Vagina (tissue), 2 donors: ENCODE measurements at regions not wholly inside any gene's neighbourhood (a gene's known extent, or its start where the extent isn't known, plus 50 kb on each side); places are given as distances from the start of the nearest gene placed in this dataset.

Source experiments
- DNase-seq, 2 donors: peaks; one replicate each; pipeline ENCODE4 v3.0.0-alpha.2; 2017; ENCODE audit errors: extremely low spot score in 2 of 2
- H3K27ac ChIP-seq: fragments of 200-600 bp; sonication (generic); one replicate; pipeline ENCODE4 v1.5.1; 2019
- H3K27me3 ChIP-seq: fragments of 200-600 bp; sonication (generic); one replicate; pipeline ENCODE4 v1.5.1; 2019
- H3K36me3 ChIP-seq, 2 donors: fragments of 200-600 bp; sonication (generic); one replicate each; pipeline ENCODE4 v1.5.1; 2017 to 2019
- H3K4me1 ChIP-seq: fragments of 200-600 bp; sonication (generic); one replicate; pipeline ENCODE4 v1.5.1; 2019
- H3K4me3 ChIP-seq, 2 donors: fragments of 200-600 bp; sonication (generic); 1 replicate in 1 of 2; 2 replicates in 1 of 2; pipeline ENCODE4 v1.5.1; 2016 to 2019
- H3K9me3 ChIP-seq: fragments of 200-600 bp; sonication (generic); one replicate; pipeline ENCODE4 v1.5.1; 2019
- POLR2A ChIP-seq, 2 donors: fragments of 450-650 bp; IDR thresholded peaks; one replicate each; pipeline ENCODE4 v1.6.1; 2017; ENCODE audit warnings: antibody characterized with exemption in 2 of 2, mild to moderate bottlenecking in 2 of 2, moderate library complexity in 2 of 2
- POLR2AphosphoS5 ChIP-seq, 2 donors: sonication (generic); formaldehyde crosslinking; IDR thresholded peaks; one replicate each; pipeline ENCODE4 v1.9.0; 2017; ENCODE audit warnings: antibody characterized with exemption in 2 of 2, mild to moderate bottlenecking in 2 of 2, low read depth in 1 of 2; ENCODE audit not compliant: insufficient read depth in 1 of 2
- intact Hi-C: fragments of 100-400 bp; cut with DNase I; formaldehyde crosslinking; loops from one replicate; pipeline ENCODE4 v1.15.1; 2023
- TF ChIP-seq, protein P1 (sequence below), 3 experiments: fragments of 450-650 bp in 2 of 3; fragments of 200-600 bp in 1 of 3; sonication (generic) in 1 of 3; IDR thresholded peaks; one replicate each; pipeline ENCODE4 v1.5.1; 2017 to 2019; ENCODE audit warnings: antibody characterized with exemption in 3 of 3, mild to moderate bottlenecking in 2 of 3, moderate library complexity in 2 of 3

DNA sequence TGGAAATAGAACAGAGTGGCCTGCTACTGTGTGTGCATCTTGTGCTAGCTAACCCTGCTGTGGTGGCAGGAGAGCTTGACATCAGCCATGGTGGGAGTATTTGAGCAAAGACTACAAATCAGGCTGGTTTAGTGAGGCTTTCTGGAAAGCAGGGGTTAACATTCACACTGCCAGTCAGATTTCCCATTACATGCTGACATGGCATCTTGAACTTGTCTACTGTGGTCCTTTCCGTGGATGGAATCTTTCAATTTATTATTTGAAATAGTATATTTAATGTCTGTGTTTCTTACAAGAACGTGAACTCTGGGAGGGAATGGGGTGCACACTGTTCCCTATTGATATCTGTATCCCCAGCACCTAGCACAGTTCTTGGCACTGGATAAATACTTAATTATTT is 60.8 kb downstream of the GCNT4 start:
- intact Hi-C loops = no loop called here
- Histone ChIP-seq H3K4me1 (no peaks in the 10 kb centered on the region), H3K9me3 (no peaks in the 10 kb centered on the region), H3K4me3 (no peak overlapping the region), H3K27ac (no peak overlapping the region), H3K36me3 (no peaks in the 10 kb centered on the region), H3K27me3 (no peaks in the 10 kb centered on the region)
- no peak for TF ChIP-seq POLR2A (IDR thresholded peaks at IDR 0.05)
- TF ChIP-seq, protein P1, sequence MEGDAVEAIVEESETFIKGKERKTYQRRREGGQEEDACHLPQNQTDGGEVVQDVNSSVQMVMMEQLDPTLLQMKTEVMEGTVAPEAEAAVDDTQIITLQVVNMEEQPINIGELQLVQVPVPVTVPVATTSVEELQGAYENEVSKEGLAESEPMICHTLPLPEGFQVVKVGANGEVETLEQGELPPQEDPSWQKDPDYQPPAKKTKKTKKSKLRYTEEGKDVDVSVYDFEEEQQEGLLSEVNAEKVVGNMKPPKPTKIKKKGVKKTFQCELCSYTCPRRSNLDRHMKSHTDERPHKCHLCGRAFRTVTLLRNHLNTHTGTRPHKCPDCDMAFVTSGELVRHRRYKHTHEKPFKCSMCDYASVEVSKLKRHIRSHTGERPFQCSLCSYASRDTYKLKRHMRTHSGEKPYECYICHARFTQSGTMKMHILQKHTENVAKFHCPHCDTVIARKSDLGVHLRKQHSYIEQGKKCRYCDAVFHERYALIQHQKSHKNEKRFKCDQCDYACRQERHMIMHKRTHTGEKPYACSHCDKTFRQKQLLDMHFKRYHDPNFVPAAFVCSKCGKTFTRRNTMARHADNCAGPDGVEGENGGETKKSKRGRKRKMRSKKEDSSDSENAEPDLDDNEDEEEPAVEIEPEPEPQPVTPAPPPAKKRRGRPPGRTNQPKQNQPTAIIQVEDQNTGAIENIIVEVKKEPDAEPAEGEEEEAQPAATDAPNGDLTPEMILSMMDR (IDR thresholded peaks at IDR 0.05) = no peak
- TF ChIP-seq POLR2AphosphoS5 (IDR thresholded peaks at IDR 0.05; ENCODE audit: insufficient read depth in 1 of 2, low read depth in 1 of 2) = no peak
- DNase-seq = no peak

DNA sequence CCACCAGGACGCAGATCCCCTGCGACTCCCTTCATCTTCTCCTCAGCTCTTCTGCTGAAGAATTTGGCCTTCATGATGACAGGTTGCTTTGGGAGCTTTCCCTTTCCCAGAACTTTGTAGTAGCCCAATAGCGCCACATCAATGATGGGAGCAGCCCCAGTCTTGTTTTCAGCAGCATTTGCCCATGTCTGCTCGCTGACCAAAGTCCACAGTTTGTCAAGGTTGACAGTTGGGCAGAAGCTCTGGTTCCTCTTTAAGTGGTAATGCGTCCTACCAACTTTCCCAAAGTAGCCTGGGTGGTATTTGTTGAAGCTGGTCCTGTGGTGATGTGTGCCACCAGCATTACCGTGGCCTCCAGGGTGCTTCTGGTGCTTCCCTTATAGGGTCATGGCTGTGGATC is 62.2 kb downstream of the GCNT4 start:
- Histone ChIP-seq H3K4me3 (no peak overlapping the region), H3K27ac (no peak overlapping the region), H3K36me3 (no peaks in the 10 kb centered on the region), H3K27me3 (no peaks in the 10 kb centered on the region), H3K9me3 (no peaks in the 10 kb centered on the region), H3K4me1 (no peaks in the 10 kb centered on the region)
- DNase-seq = no peak
- TF ChIP-seq, protein P1 (IDR thresholded peaks at IDR 0.05) = no peak
- TF ChIP-seq POLR2AphosphoS5 (IDR thresholded peaks at IDR 0.05; ENCODE audit: insufficient read depth in 1 of 2, low read depth in 1 of 2) (no peak), POLR2A (IDR thresholded peaks at IDR 0.05) (no peak)
- intact Hi-C loops = no loop called here

DNA sequence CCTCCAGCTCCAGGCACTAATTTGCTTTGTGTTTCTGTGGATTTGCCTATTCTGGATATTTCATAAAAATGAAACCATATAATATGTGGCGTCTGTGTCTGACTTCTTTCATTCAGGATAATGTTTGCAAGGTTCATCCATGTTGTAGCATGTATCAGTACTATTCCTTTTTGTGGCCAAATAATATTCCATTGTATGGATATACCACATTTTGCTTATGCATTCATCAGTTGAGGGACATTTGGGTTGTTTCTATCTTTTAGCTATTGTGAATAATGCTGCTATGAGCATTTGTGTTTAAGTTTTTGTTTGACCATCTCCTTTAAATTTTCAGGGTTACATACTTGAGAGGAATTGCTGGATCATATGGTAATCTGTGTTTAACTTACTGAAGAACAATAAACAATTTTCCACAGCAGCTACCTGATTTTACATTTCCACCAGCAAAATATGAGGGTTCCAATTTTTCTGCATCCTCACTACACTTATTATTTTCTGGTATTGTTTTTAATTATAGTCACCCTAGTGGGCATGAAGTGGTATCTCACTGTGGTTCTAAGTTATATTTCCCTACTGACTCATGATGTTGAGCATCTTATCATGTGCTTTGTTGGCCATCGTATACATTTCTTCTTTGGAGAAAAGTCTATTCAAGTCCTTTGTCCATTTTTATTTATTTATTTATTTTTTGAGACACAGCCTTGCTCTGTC is 63.9 kb downstream of the GCNT4 start:
- H3K4me1 ChIP-seq = no peaks in the 10 kb centered on the region
- no peak for DNase-seq
- intact Hi-C loops = no loop called here
- H3K36me3 ChIP-seq = no peaks in the 10 kb centered on the region
- no peaks in the 10 kb centered on the region for H3K27me3 ChIP-seq
- no peak overlapping the region for H3K4me3 ChIP-seq
- no peaks in the 10 kb centered on the region for H3K9me3 ChIP-seq
- TF ChIP-seq POLR2AphosphoS5 (IDR thresholded peaks at IDR 0.05; ENCODE audit: insufficient read depth in 1 of 2, low read depth in 1 of 2) = no peak
- TF ChIP-seq POLR2A (IDR thresholded peaks at IDR 0.05) = no peak
- TF ChIP-seq, protein P1 (IDR thresholded peaks at IDR 0.05) = no peak
- no peak overlapping the region for H3K27ac ChIP-seq

DNA sequence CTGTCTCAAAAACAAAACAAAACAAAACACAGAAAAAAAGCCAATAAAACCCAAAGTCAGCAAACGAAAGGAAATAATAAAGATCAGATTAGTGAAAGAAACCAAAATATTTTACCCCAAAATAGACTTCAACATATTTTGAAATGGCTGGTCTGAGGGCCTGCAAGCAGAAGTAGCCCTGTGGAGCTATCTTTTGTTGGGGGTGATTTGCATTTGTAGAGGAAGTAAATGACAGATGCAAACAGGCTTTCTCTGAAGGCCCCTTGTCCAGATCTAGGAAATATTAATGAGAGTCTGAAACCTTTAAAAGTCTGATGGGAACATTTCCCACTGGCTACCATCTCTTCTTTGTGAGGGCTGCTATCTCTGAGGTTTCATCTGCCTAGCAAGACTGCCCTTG is 74.0 kb downstream of the GCNT4 start:
- Histone ChIP-seq H3K4me3 (no peak overlapping the region), H3K36me3 (no peaks in the 10 kb centered on the region), H3K27ac (no peak overlapping the region), H3K9me3 (no peaks in the 10 kb centered on the region), H3K4me1 (no peaks in the 10 kb centered on the region), H3K27me3 (no peaks in the 10 kb centered on the region)
- DNase-seq = no peak
- no peak for TF ChIP-seq POLR2A (IDR thresholded peaks at IDR 0.05)
- TF ChIP-seq, protein P1 (IDR thresholded peaks at IDR 0.05) = no peak
- TF ChIP-seq POLR2AphosphoS5 (IDR thresholded peaks at IDR 0.05; ENCODE audit: insufficient read depth in 1 of 2, low read depth in 1 of 2) = no peak
- intact Hi-C loops = no loop called here

DNA sequence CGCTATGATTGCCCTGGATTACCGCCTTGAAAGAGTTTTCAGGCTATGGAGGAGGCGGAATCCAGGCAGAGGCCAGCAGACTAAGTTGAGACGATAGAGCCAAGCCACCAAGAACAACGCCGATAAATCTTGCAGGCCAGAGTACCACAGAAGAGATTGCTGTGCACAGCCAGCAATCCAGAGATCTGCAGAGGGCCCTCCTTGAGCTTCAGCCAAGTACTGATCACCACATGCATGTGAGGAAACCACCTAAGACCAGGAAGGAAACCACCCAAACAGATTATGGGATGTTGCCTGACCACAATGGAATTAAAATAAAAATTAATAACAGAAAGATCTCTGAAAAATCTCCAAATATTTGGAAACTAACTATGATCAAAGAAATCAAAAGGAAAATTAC is 74.9 kb downstream of the GCNT4 start:
- no peak for DNase-seq
- no peak overlapping the region for H3K27ac ChIP-seq
- H3K27me3 ChIP-seq = no peaks in the 10 kb centered on the region
- H3K36me3 ChIP-seq = no peaks in the 10 kb centered on the region
- intact Hi-C loops = no loop called here
- H3K9me3 ChIP-seq = no peaks in the 10 kb centered on the region
- H3K4me1 ChIP-seq = no peaks in the 10 kb centered on the region
- H3K4me3 ChIP-seq = no peak overlapping the region
- TF ChIP-seq, protein P1 (IDR thresholded peaks at IDR 0.05) = no peak
- TF ChIP-seq POLR2A (IDR thresholded peaks at IDR 0.05) = no peak
- no peak for TF ChIP-seq POLR2AphosphoS5 (IDR thresholded peaks at IDR 0.05; ENCODE audit: insufficient read depth in 1 of 2, low read depth in 1 of 2)
